ENCODE measurements at regions not wholly inside any gene's neighbourhood (a gene's known extent, or its start where the extent isn't known, plus 50 kb on each side); places are given as distances from the start of the nearest gene placed in this dataset.

GRCh38 chr7:28328822-28329660 is 83.3 kb upstream of the CREB5 start:
- no peaks in the 10 kb centered on the region for H3K36me3 ChIP-seq (ENCODE audit: control insufficient read depth, insufficient read depth, low read length)
- Mint-ChIP-seq H3K9me3 (no peaks in the 10 kb centered on the region), H3K4me1 (peaks cover 19 to 20% of the 10 kb centered on the region in 2 donors), H3K4me3 (peak overlapping the region; percentile 85), H3K36me3 (no peaks in the 10 kb centered on the region), H3K27me3 (ENCODE audit: low read depth in 2 of 2) (peaks cover 3 to 18% of the 10 kb centered on the region in 2 donors), H3K27ac (peak overlapping the region; percentile 70 to 82)
- no peak for ATAC-seq
- H3K9me3 ChIP-seq (ENCODE audit: control insufficient read depth, insufficient read depth, low read length), result no peaks in the 10 kb centered on the region
- intact Hi-C loops (cut with micrococcal nuclease), result no loop called here
- no peak for TF ChIP-seq CTCF (IDR thresholded peaks at IDR 0.05)
- peaks cover 4% of the 10 kb centered on the region for H3K4me1 ChIP-seq (ENCODE audit: control insufficient read depth, insufficient read depth, low read length)
- no peak overlapping the region for H3K4me3 ChIP-seq (ENCODE audit: low read length)
- no peak overlapping the region for H3K27ac ChIP-seq (ENCODE audit: low read length)
- no peaks in the 10 kb centered on the region for H3K27me3 ChIP-seq (ENCODE audit: control insufficient read depth, insufficient read depth, low read length)
- 85% methylated on average over 6 of the region's 9 CpGs for WGBS (ENCODE audit: insufficient coverage)
- DNase-seq, result no peak

GRCh38 chr7:28329661-28330363 is 82.5 kb upstream of the CREB5 start:
- intact Hi-C loops (cut with micrococcal nuclease), result no loop called here

GRCh38 chr7:28330384-28331070 is 81.8 kb upstream of the CREB5 start:
- Histone ChIP-seq H3K36me3 (ENCODE audit: control insufficient read depth, insufficient read depth, low read length) (no peaks in the 10 kb centered on the region), H3K9me3 (ENCODE audit: control insufficient read depth, insufficient read depth, low read length) (no peaks in the 10 kb centered on the region), H3K27ac (ENCODE audit: low read length) (no peak overlapping the region), H3K4me1 (ENCODE audit: control insufficient read depth, insufficient read depth, low read length) (peaks cover 4% of the 10 kb centered on the region), H3K27me3 (ENCODE audit: control insufficient read depth, insufficient read depth, low read length) (no peaks in the 10 kb centered on the region), H3K4me3 (ENCODE audit: low read length) (peak overlapping the region; percentile 19)
- Mint-ChIP-seq H3K27ac (peak overlapping the region; percentile 70 to 82), H3K27me3 (ENCODE audit: low read depth in 2 of 2) (peaks cover 7 to 16% of the 10 kb centered on the region in 2 donors), H3K4me3 (peak overlapping the region; percentile 85), H3K4me1 (peaks cover 19 to 20% of the 10 kb centered on the region in 2 donors), H3K36me3 (no peaks in the 10 kb centered on the region), H3K9me3 (no peaks in the 10 kb centered on the region)
- ATAC-seq, result peak; percentile 68 to 70 (median 69)
- 63% methylated on average over 2 of the region's 4 CpGs for WGBS (ENCODE audit: insufficient coverage)
- no peak for TF ChIP-seq CTCF (IDR thresholded peaks at IDR 0.05)
- intact Hi-C loops (cut with micrococcal nuclease), result no loop called here
- peak in 1 of 2 donors; percentile 28 for DNase-seq

More at GRCh38 chr7:28329661-28330363, 82.5 kb upstream of the CREB5 start:
- Histone ChIP-seq H3K36me3 (ENCODE audit: control insufficient read depth, insufficient read depth, low read length) (no peaks in the 10 kb centered on the region), H3K4me3 (ENCODE audit: low read length) (peak overlapping the region; percentile 19), H3K27ac (ENCODE audit: low read length) (no peak overlapping the region), H3K27me3 (ENCODE audit: control insufficient read depth, insufficient read depth, low read length) (no peaks in the 10 kb centered on the region), H3K4me1 (ENCODE audit: control insufficient read depth, insufficient read depth, low read length) (peaks cover 4% of the 10 kb centered on the region), H3K9me3 (ENCODE audit: control insufficient read depth, insufficient read depth, low read length) (no peaks in the 10 kb centered on the region)
- DNase-seq, result peak; percentile 22 to 55
- no peak for TF ChIP-seq CTCF (IDR thresholded peaks at IDR 0.05)
- Mint-ChIP-seq H3K4me3 (peak overlapping the region; percentile 85), H3K27ac (peak overlapping the region; percentile 70 to 82), H3K27me3 (ENCODE audit: low read depth in 2 of 2) (peaks cover 7 to 18% of the 10 kb centered on the region in 2 donors), H3K4me1 (peaks cover 19 to 20% of the 10 kb centered on the region in 2 donors), H3K36me3 (no peaks in the 10 kb centered on the region), H3K9me3 (no peaks in the 10 kb centered on the region)
- 6% methylated on average over 6 of the region's 6 CpGs for WGBS (ENCODE audit: insufficient coverage)
- peak; percentile 75 to 87 (median 78) for ATAC-seq

Measured in natural killer cell (primary cell).